Kidney (tissue), 13 donors: ENCODE measurements at regions not wholly inside any gene's neighbourhood (a gene's known extent, or its start where the extent isn't known, plus 50 kb on each side); places are given as distances from the start of the nearest gene placed in this dataset.
A peak's percentile ranks its signal among the peaks of the same experiment; 100 is the strongest.

Experiments used
- DNase-seq, 5 donors: peaks; one replicate each; pipeline ENCODE4 v3.0.0-alpha.2; 2013 to 2020
- FAIRE-seq: peaks from 2 replicates; lab custom pipeline; 2012; peaks lifted over from hg19 to GRCh38; lab: Jason Lieb, UNC
- H3K27ac ChIP-seq, 2 donors: one replicate each; pipeline ENCODE4 v1.7.0; 2013; ENCODE audit warnings: low read depth in 2 of 2, low read length in 2 of 2, inconsistent platforms in 1 of 2
- H3K27me3 ChIP-seq: one replicate; pipeline ENCODE4 v1.7.1; 2013; ENCODE audit warnings: low read length, inconsistent platforms; ENCODE audit not compliant: control insufficient read depth, insufficient read depth
- H3K36me3 ChIP-seq, 3 donors: one replicate each; pipeline versions ENCODE4 v1.7.0 to v1.7.1; 2013; ENCODE audit warnings: low read length in 3 of 3, control low read depth in 1 of 3, inconsistent platforms in 1 of 3; ENCODE audit not compliant: insufficient read depth in 3 of 3, control insufficient read depth in 2 of 3
- H3K4me1 ChIP-seq, 3 donors: one replicate each; pipeline versions ENCODE4 v1.7.0 to v1.7.1; 2013; ENCODE audit warnings: low read length in 3 of 3, inconsistent platforms in 1 of 3, low read depth in 1 of 3; ENCODE audit not compliant: control insufficient read depth in 2 of 3, insufficient read depth in 2 of 3
- H3K4me3 ChIP-seq, 3 donors: one replicate each; pipeline versions ENCODE4 v1.7.0 to v1.8.1; 2013; ENCODE audit warnings: low read length in 3 of 3, control low read depth in 1 of 3, inconsistent platforms in 1 of 3
- H3K9ac ChIP-seq, 3 donors: one replicate each; pipeline versions ENCODE4 v1.7.0 to v1.7.1; 2013; ENCODE audit warnings: low read length in 3 of 3, control low read depth in 1 of 3, inconsistent platforms in 1 of 3
- H3K9me3 ChIP-seq, 3 donors: one replicate each; pipeline versions ENCODE4 v1.7.0 to v1.7.1; 2013; ENCODE audit warnings: low read length in 3 of 3, control low read depth in 1 of 3, inconsistent platforms in 1 of 3; ENCODE audit not compliant: control insufficient read depth in 2 of 3, insufficient read depth in 1 of 3
- CTCF ChIP-seq: IDR thresholded peaks from 3 replicates; pipeline ENCODE4 v1.5.1; 2012; ENCODE audit warnings: mild to moderate bottlenecking, moderate library complexity, borderline replicate concordance; ENCODE audit not compliant: insufficient read depth; ENCODE audit errors: extremely low read depth
- intact Hi-C: fragments of 100-400 bp; cut with DNase I; formaldehyde crosslinking; loops from one replicate; pipeline ENCODE4 v1.11.1; 2022
- donor health status: control.
- donor health status: control.
- donor health status: control.
- donor health status: control.
- donor health status: control.
- donor health status: DM: yes; HTN: yes; CAD: no.
- donor health status: Normal renal cell carcinoma (clear cell type).

GRCh38 chr10:78959217-78959923, 109.4 kb upstream of the ZMIZ1 start:
- peaks cover 0 to 3% (median 2%) of the 10 kb centered on the region in 3 donors for H3K4me1 ChIP-seq
- no peak for TF ChIP-seq CTCF
- no peak overlapping the region for H3K27ac ChIP-seq
- intact Hi-C loops = no loop called here
- H3K4me3 ChIP-seq = no peak overlapping the region
- no peaks in the 10 kb centered on the region for H3K36me3 ChIP-seq
- FAIRE-seq (no peak), DNase-seq (no peak)
- H3K9me3 ChIP-seq = no peaks in the 10 kb centered on the region
- no peaks in the 10 kb centered on the region for H3K27me3 ChIP-seq
- no peak overlapping the region for H3K9ac ChIP-seq

GRCh38 chr10:78959924-78960285, 108.9 kb upstream of the ZMIZ1 start:
- Histone ChIP-seq H3K9ac (no peak overlapping the region), H3K4me3 (no peak overlapping the region), H3K36me3 (no peaks in the 10 kb centered on the region), H3K4me1 (peaks cover 0 to 7% (median 2%) of the 10 kb centered on the region in 3 donors), H3K27me3 (no peaks in the 10 kb centered on the region), H3K27ac (no peak overlapping the region), H3K9me3 (no peaks in the 10 kb centered on the region)
- no peak for TF ChIP-seq CTCF
- intact Hi-C loops = no loop called here
- DNase-seq = no peak
- no peak for FAIRE-seq

GRCh38 chr10:78960316-78960800, 108.4 kb upstream of the ZMIZ1 start:
- peaks cover 0 to 8% (median 4%) of the 10 kb centered on the region in 3 donors for H3K4me1 ChIP-seq
- no peak for FAIRE-seq
- peak in 3 of 5 donors; percentile 45 to 79 (median 58) for DNase-seq
- no peak overlapping the region for H3K4me3 ChIP-seq
- no peaks in the 10 kb centered on the region for H3K9me3 ChIP-seq
- no peak for TF ChIP-seq CTCF
- H3K27ac ChIP-seq = no peak overlapping the region
- intact Hi-C loops = no loop called here
- no peaks in the 10 kb centered on the region for H3K27me3 ChIP-seq
- no peaks in the 10 kb centered on the region for H3K36me3 ChIP-seq
- H3K9ac ChIP-seq = no peak overlapping the region
